ENCODE measurements at regions not wholly inside any gene's neighbourhood (a gene's known extent, or its start where the extent isn't known, plus 50 kb on each side); places are given as distances from the start of the nearest gene placed in this dataset.
"Not testable (repeated sequence)": the region's sequence is repeated elsewhere in the genome, so short reads cannot be mapped to it uniquely, and the experiment has no call there.

DNA sequence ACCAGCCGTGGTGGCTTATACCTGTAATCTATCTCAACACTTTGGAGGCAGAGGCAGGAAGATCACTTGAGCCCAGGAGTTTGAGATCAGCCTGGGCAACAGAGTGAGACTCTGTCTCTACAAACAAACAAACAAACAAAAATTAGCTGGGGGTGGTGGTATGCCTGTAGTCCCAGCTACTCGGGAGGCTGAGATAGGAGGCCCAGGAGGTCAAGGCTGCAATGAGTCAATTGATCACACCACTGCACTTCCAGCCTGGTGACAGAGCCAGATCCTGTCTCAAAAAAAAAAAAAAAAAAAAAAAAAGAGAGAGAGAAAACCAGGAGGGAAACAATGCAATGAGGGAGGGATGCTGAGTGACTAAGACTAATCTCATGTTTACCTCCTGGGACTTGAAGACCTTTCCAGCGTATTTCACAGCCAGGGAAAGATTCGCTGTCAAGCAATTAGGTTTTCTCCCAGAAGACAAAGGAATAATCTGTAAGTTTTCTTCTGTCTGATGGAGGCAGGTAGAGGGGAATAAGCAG, 51.1 kb upstream of the MIER3 start:
- H3K36me3 ChIP-seq (ENCODE audit: control insufficient read depth in 2 of 3, insufficient read depth in 3 of 3, low read length in 3 of 3): no peaks in the 10 kb centered on the region
- no peak overlapping the region for H3K27ac ChIP-seq (ENCODE audit: low read depth, low read length)
- peaks cover 0 to 2% (median 0%) of the 10 kb centered on the region in 7 donors for H3K4me1 Mint-ChIP-seq
- no peaks in the 10 kb centered on the region for H3K4me1 ChIP-seq (ENCODE audit: control insufficient read depth in 2 of 2, insufficient read depth in 2 of 2, low read length in 2 of 2)
- POLR2A ChIA-PET: no interaction called here
- H3K9me3 ChIP-seq (ENCODE audit: control insufficient read depth in 2 of 3, low read length in 3 of 3): no peaks in the 10 kb centered on the region
- peaks cover 6 to 37% (median 14%) of the 10 kb centered on the region in 5 donors for H3K27me3 Mint-ChIP-seq
- DNase-seq (no peak), ATAC-seq (no peak)
- H3K4me3 ChIP-seq (ENCODE audit: low read length): no peak overlapping the region
- H3K27me3 ChIP-seq (ENCODE audit: control insufficient read depth in 2 of 2, insufficient read depth in 2 of 2, low read length in 2 of 2): no peaks in the 10 kb centered on the region
- H3K27ac Mint-ChIP-seq: no peak overlapping the region
- H3K9me3 Mint-ChIP-seq: peaks cover 0 to 4% (median 0%) of the 10 kb centered on the region in 11 donors
- no peak overlapping the region for H3K4me3 Mint-ChIP-seq
- CTCF ChIA-PET: no interaction called here
- intact Hi-C loops (cut with micrococcal nuclease): no loop called here
- H3K36me3 Mint-ChIP-seq: no peaks in the 10 kb centered on the region

DNA sequence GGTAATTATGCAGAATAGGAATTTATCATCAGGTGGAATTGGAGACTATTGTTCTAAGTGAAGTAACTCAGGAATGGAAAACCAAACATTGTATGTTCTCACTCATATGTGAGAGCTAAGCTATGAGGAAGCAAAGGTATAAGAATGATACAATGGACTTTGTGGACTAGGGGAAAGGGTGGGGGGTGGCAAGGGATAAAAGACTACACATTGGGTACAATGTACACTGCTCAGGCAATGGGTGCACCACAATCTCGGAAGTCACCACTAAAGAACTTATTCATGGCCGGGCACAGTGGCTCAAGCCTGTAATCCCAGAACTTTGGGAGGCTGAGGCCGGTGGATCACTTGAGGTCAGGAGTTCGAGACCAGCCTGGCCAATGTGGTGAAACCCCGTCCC, 51.6 kb upstream of the MIER3 start:
- H3K27me3 ChIP-seq (ENCODE audit: control insufficient read depth in 2 of 2, insufficient read depth in 2 of 2, low read length in 2 of 2); H3K9me3 Mint-ChIP-seq; H3K4me1 Mint-ChIP-seq; H3K4me3 Mint-ChIP-seq; CTCF ChIA-PET; H3K9me3 ChIP-seq (ENCODE audit: control insufficient read depth in 2 of 3, low read length in 3 of 3); H3K36me3 ChIP-seq (ENCODE audit: control insufficient read depth in 2 of 3, insufficient read depth in 3 of 3, low read length in 3 of 3); H3K4me3 ChIP-seq (ENCODE audit: low read length); H3K27ac Mint-ChIP-seq; H3K27ac ChIP-seq (ENCODE audit: low read depth, low read length); ATAC-seq; H3K36me3 Mint-ChIP-seq; POLR2A ChIA-PET; H3K4me1 ChIP-seq (ENCODE audit: control insufficient read depth in 2 of 2, insufficient read depth in 2 of 2, low read length in 2 of 2); intact Hi-C loops (cut with micrococcal nuclease); DNase-seq: not testable (repeated sequence)
- peaks cover 6 to 34% (median 14%) of the 10 kb centered on the region in 5 donors for H3K27me3 Mint-ChIP-seq

DNA sequence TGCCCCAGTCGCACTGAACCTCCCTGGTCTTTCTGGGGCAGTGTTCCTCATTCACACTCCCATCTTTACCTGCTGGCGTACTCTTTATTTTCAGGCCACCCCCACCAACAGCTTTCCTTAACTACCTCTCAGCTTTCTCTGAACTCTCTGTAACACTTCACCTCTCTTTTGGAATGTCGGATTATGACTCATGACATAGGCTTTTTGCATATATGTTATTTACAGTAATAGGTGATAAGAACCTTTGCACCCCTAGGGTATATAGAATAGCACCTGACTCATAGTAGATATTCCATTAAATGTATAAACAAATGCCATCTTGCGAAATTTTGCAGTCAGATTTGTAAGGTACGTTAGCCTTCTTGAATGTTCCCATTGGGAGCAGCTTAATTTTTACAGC, 52.9 kb upstream of the MIER3 start:
- peaks cover 6 to 28% (median 14%) of the 10 kb centered on the region in 5 donors for H3K27me3 Mint-ChIP-seq
- ATAC-seq (no peak), DNase-seq (no peak)
- no peak overlapping the region for H3K4me3 ChIP-seq (ENCODE audit: low read length)
- no peak overlapping the region for H3K27ac ChIP-seq (ENCODE audit: low read depth, low read length)
- no peaks in the 10 kb centered on the region for H3K4me1 ChIP-seq (ENCODE audit: control insufficient read depth in 2 of 2, insufficient read depth in 2 of 2, low read length in 2 of 2)
- H3K27ac Mint-ChIP-seq: no peak overlapping the region
- peaks cover 0 to 4% (median 0%) of the 10 kb centered on the region in 11 donors for H3K9me3 Mint-ChIP-seq
- ChIA-PET POLR2A (no interaction called here), CTCF (no interaction called here)
- no peaks in the 10 kb centered on the region for H3K9me3 ChIP-seq (ENCODE audit: control insufficient read depth in 2 of 3, low read length in 3 of 3)
- no peaks in the 10 kb centered on the region for H3K27me3 ChIP-seq (ENCODE audit: control insufficient read depth in 2 of 2, insufficient read depth in 2 of 2, low read length in 2 of 2)
- H3K4me1 Mint-ChIP-seq: peaks cover 0 to 2% (median 0%) of the 10 kb centered on the region in 7 donors
- intact Hi-C loops (cut with micrococcal nuclease): no loop called here
- no peaks in the 10 kb centered on the region for H3K36me3 Mint-ChIP-seq
- H3K4me3 Mint-ChIP-seq: no peak overlapping the region
- H3K36me3 ChIP-seq (ENCODE audit: control insufficient read depth in 2 of 3, insufficient read depth in 3 of 3, low read length in 3 of 3): no peaks in the 10 kb centered on the region

DNA sequence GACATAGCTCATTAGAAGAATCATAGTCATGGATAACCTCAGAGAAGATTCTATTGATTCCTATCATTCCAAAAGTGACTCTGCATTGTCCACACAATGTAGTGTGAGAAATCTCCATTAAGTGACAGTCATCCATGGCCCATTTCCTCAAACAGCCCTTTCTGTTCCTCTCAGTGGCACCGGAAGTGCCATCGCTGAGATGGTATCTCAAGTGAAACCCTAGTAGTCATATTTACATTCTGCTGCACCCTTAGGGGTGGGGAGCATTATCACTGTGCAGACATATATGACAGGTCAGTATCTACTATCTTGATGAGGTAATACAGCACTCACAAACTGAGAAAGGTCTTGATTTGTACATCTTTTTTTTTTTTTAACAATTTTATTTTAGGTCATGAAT, 55.4 kb upstream of the MIER3 start:
- intact Hi-C loops (cut with micrococcal nuclease): no loop called here
- peak; percentile 48 for ATAC-seq
- H3K4me3 ChIP-seq (ENCODE audit: low read length): no peak overlapping the region
- Mint-ChIP-seq H3K27me3 (peaks cover 0 to 9% (median 4%) of the 10 kb centered on the region in 5 donors), H3K27ac (no peak overlapping the region), H3K4me3 (no peak overlapping the region), H3K36me3 (no peaks in the 10 kb centered on the region), H3K4me1 (peaks cover 0 to 2% (median 0%) of the 10 kb centered on the region in 7 donors), H3K9me3 (peaks cover 0 to 1% (median 0%) of the 10 kb centered on the region in 11 donors)
- ChIA-PET POLR2A (no interaction called here), CTCF (no interaction called here)
- no peaks in the 10 kb centered on the region for H3K27me3 ChIP-seq (ENCODE audit: control insufficient read depth in 2 of 2, insufficient read depth in 2 of 2, low read length in 2 of 2)
- no peak overlapping the region for H3K27ac ChIP-seq (ENCODE audit: low read depth, low read length)
- no peak for DNase-seq
- H3K4me1 ChIP-seq (ENCODE audit: control insufficient read depth in 2 of 2, insufficient read depth in 2 of 2, low read length in 2 of 2): no peaks in the 10 kb centered on the region
- no peaks in the 10 kb centered on the region for H3K36me3 ChIP-seq (ENCODE audit: control insufficient read depth in 2 of 3, insufficient read depth in 3 of 3, low read length in 3 of 3)
- H3K9me3 ChIP-seq (ENCODE audit: control insufficient read depth in 2 of 3, low read length in 3 of 3): no peaks in the 10 kb centered on the region

DNA sequence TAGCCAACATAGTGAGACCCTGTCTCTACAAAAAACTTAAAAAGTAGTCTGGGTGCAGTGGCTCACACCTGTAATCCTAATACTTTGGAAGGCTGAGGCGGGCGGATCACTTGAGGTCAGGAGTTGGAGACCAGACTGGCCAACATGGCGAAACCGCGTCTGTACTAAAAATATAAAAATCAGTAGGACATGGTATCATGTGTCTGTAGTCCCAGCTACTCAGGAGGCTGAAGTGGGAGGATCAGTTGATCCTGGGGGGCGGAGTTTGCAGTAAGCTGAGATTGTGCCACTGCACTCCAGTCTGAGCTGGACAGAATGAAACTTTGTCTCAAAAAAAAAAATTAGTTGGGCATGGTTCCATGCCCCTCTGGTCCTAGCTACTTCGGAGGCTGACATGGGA, 57.9 kb upstream of the MIER3 start:
- ATAC-seq: no peak
- H3K4me3 ChIP-seq (ENCODE audit: low read length): no peak overlapping the region
- peaks cover 0 to 1% (median 0%) of the 10 kb centered on the region in 11 donors for H3K9me3 Mint-ChIP-seq
- H3K36me3 ChIP-seq (ENCODE audit: control insufficient read depth in 2 of 3, insufficient read depth in 3 of 3, low read length in 3 of 3): no peaks in the 10 kb centered on the region
- H3K27ac ChIP-seq (ENCODE audit: low read depth, low read length): no peak overlapping the region
- ChIA-PET POLR2A (no interaction called here), CTCF (no interaction called here)
- no peaks in the 10 kb centered on the region for H3K27me3 ChIP-seq (ENCODE audit: control insufficient read depth in 2 of 2, insufficient read depth in 2 of 2, low read length in 2 of 2)
- no peaks in the 10 kb centered on the region for H3K36me3 Mint-ChIP-seq
- H3K4me1 Mint-ChIP-seq: peaks cover 0 to 2% (median 0%) of the 10 kb centered on the region in 7 donors
- DNase-seq: no peak
- no peak overlapping the region for H3K4me3 Mint-ChIP-seq
- H3K9me3 ChIP-seq (ENCODE audit: control insufficient read depth in 2 of 3, low read length in 3 of 3): no peaks in the 10 kb centered on the region
- H3K27me3 Mint-ChIP-seq: peaks cover 0 to 8% (median 0%) of the 10 kb centered on the region in 5 donors
- H3K27ac Mint-ChIP-seq: no peak overlapping the region
- intact Hi-C loops (cut with micrococcal nuclease): no loop called here
- no peaks in the 10 kb centered on the region for H3K4me1 ChIP-seq (ENCODE audit: control insufficient read depth in 2 of 2, insufficient read depth in 2 of 2, low read length in 2 of 2)

DNA sequence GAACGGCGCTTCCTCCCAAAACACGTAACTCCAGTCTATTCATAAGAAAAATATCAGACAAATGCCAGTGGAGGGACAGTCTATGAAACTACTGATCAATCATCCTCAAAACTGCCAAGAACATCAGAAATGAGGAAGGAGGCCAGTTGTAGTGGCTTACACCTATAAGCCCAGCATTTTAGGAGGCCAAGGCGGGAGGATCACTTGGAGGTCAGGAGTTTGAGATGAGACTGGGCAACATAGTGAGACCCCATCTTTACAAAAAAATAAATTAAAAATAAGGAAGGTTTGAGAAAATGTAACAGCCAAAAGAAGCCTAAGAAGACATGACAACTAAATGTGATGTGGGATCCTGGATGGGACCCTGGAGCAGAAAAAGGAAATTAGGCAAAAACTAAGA, 58.9 kb upstream of the MIER3 start:
- Mint-ChIP-seq H3K27me3 (peaks cover 0 to 7% (median 0%) of the 10 kb centered on the region in 5 donors), H3K36me3 (no peaks in the 10 kb centered on the region), H3K4me3 (no peak overlapping the region), H3K27ac (no peak overlapping the region), H3K9me3 (peaks cover 0 to 1% (median 0%) of the 10 kb centered on the region in 11 donors), H3K4me1 (peaks cover 0 to 2% (median 0%) of the 10 kb centered on the region in 7 donors)
- intact Hi-C loops (cut with micrococcal nuclease): no loop called here
- H3K4me3 ChIP-seq (ENCODE audit: low read length): no peak overlapping the region
- H3K36me3 ChIP-seq (ENCODE audit: control insufficient read depth in 2 of 3, insufficient read depth in 3 of 3, low read length in 3 of 3): no peaks in the 10 kb centered on the region
- ChIA-PET CTCF (no interaction called here), POLR2A (no interaction called here)
- DNase-seq (no peak), ATAC-seq (no peak)
- H3K27me3 ChIP-seq (ENCODE audit: control insufficient read depth in 2 of 2, insufficient read depth in 2 of 2, low read length in 2 of 2): no peaks in the 10 kb centered on the region
- H3K27ac ChIP-seq (ENCODE audit: low read depth, low read length): no peak overlapping the region
- H3K4me1 ChIP-seq (ENCODE audit: control insufficient read depth in 2 of 2, insufficient read depth in 2 of 2, low read length in 2 of 2): no peaks in the 10 kb centered on the region
- H3K9me3 ChIP-seq (ENCODE audit: control insufficient read depth in 2 of 3, low read length in 3 of 3): no peaks in the 10 kb centered on the region

DNA sequence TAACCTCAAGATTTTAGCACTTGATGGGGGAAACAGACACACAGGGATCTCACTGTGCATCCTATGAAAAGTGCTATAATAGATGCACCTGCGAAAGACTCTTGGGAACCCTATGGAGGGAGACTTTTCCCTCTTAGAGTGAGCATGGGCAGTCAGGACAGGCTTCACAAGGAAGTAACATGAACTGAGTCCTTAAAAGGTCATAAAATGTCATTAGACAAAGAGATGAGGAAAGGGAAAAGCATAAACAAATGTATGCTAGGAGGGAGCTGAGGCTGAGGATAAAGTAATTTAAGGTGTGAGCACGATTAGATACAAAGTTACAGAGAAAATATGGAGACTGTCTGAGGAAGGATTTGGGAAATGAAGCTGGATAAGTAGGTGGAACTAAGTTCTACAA, 60.6 kb upstream of the MIER3 start:
- H3K9me3 ChIP-seq (ENCODE audit: control insufficient read depth in 2 of 3, low read length in 3 of 3): no peaks in the 10 kb centered on the region
- ChIA-PET POLR2A (no interaction called here), CTCF (no interaction called here)

More for the DNA sequence above, 60.6 kb upstream of the MIER3 start:
- intact Hi-C loops (cut with micrococcal nuclease): no loop called here
- Mint-ChIP-seq H3K36me3 (no peaks in the 10 kb centered on the region), H3K27ac (no peak overlapping the region), H3K4me3 (no peak overlapping the region), H3K27me3 (peaks cover 0 to 7% (median 0%) of the 10 kb centered on the region in 5 donors), H3K4me1 (no peaks in the 10 kb centered on the region), H3K9me3 (no peaks in the 10 kb centered on the region)
- Histone ChIP-seq H3K27me3 (ENCODE audit: control insufficient read depth in 2 of 2, insufficient read depth in 2 of 2, low read length in 2 of 2) (no peaks in the 10 kb centered on the region), H3K36me3 (ENCODE audit: control insufficient read depth in 2 of 3, insufficient read depth in 3 of 3, low read length in 3 of 3) (no peaks in the 10 kb centered on the region), H3K27ac (ENCODE audit: low read depth, low read length) (no peak overlapping the region), H3K4me3 (ENCODE audit: low read length) (no peak overlapping the region), H3K4me1 (ENCODE audit: control insufficient read depth in 2 of 2, insufficient read depth in 2 of 2, low read length in 2 of 2) (no peaks in the 10 kb centered on the region)
- DNase-seq (no peak), ATAC-seq (no peak)
